ENCODE measurements at regions not wholly inside any gene's neighbourhood (a gene's known extent, or its start where the extent isn't known, plus 50 kb on each side); places are given as distances from the start of the nearest gene placed in this dataset.

DNA sequence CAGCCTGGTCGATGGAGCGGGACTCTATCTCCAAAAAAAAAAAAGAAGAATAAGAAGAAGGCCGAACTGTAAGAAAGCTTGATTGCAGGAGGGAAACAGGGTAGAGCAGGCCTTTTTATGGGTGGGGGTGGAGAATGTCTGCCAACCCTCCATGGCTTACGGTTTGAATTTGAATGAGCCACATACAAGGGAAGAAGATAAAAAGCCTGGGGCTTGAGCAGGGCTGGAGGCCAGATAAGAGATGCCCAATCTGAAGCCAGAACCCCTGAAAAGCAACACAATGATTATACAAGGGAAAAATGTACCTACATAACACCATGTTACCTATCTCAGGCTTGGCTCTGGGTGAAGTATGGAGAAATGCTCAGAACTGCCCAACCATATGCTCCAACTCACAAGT, 57.3 kb upstream of the TRIM2 start:
- no peak overlapping the region for H3K4me3 ChIP-seq (replicated peaks in 1 of 2; ENCODE audit: low read depth in 2 of 2, low read length in 2 of 2)
- TF ChIP-seq, protein P1, sequence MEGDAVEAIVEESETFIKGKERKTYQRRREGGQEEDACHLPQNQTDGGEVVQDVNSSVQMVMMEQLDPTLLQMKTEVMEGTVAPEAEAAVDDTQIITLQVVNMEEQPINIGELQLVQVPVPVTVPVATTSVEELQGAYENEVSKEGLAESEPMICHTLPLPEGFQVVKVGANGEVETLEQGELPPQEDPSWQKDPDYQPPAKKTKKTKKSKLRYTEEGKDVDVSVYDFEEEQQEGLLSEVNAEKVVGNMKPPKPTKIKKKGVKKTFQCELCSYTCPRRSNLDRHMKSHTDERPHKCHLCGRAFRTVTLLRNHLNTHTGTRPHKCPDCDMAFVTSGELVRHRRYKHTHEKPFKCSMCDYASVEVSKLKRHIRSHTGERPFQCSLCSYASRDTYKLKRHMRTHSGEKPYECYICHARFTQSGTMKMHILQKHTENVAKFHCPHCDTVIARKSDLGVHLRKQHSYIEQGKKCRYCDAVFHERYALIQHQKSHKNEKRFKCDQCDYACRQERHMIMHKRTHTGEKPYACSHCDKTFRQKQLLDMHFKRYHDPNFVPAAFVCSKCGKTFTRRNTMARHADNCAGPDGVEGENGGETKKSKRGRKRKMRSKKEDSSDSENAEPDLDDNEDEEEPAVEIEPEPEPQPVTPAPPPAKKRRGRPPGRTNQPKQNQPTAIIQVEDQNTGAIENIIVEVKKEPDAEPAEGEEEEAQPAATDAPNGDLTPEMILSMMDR (IDR thresholded peaks at IDR 0.05; ENCODE audit: low read depth, low read length) = no peak
- no peak for DNase-seq (ENCODE audit: low read depth in 2 of 2)

DNA sequence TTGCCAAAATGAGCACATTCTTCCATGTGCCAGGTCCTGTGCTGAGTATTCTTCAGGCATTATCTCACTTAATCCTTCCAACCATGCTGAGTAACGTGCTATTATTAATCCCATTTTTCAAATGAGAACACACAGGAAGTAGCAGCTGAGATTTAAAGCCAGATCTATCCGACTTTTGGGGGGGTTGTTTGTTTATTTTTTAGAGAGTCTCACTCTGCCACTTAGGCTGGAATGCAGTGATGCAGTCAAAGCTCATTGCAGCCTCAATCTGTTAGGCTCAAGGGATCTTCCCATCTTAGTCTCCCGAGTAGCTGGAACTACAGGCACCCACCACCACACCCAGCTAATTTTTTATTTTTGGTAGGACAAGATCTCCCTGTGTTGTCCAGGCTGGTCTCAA, 55.5 kb upstream of the TRIM2 start:
- DNase-seq (ENCODE audit: low read depth in 2 of 2) = no peak
- TF ChIP-seq, protein P1 (IDR thresholded peaks at IDR 0.05; ENCODE audit: low read depth, low read length) = no peak
- no peak overlapping the region for H3K4me3 ChIP-seq (replicated peaks in 1 of 2; ENCODE audit: low read depth in 2 of 2, low read length in 2 of 2)

DNA sequence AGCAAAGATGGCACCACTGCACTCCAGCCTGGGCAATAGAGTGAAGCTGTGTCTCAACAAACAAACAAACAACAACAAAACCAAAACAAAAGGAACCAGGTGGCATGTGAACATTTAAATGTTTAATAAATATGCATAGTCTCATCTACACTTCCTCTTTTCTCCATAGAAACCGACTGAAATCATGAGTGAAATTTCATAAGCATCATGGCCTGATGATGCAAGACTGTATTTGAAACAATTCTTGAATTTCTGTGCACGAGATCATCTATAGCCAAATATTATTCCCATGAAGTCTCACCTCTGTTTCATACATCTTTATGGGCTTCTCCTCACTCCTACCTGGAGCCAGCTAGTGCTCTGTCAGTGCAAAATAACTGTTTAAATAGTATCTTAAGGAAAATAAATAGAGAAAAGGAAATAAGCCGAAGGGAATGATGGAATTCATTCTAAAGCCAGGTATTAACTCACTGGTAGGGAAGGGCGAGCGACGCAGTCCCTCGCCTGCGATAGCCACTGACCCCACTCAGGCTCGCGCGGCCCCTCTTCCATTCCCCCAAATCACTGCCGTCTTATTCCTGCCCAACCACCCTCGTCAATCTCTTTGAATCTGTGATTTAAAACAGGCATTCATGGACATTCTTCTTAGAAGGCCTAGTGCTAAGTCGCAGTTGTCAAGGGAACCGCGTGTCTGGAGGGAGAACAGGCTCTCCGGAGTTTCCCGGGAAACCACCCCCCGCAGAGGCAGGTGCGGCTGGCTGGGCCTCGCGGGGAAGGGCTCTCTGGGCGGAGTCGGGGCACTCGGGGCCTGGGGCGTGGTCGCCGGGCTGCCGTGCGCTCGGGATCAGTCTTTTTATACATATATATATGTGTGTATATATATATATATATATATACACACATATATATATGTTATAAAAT, 52.4 kb upstream of the TRIM2 start:
- TF ChIP-seq, protein P1 (IDR thresholded peaks at IDR 0.05; ENCODE audit: low read depth, low read length) = no peak
- H3K4me3 ChIP-seq (replicated peaks in 1 of 2; ENCODE audit: low read depth in 2 of 2, low read length in 2 of 2) = no peak overlapping the region
- DNase-seq (ENCODE audit: low read depth in 2 of 2) = peak; percentile 34 to 40

DNA sequence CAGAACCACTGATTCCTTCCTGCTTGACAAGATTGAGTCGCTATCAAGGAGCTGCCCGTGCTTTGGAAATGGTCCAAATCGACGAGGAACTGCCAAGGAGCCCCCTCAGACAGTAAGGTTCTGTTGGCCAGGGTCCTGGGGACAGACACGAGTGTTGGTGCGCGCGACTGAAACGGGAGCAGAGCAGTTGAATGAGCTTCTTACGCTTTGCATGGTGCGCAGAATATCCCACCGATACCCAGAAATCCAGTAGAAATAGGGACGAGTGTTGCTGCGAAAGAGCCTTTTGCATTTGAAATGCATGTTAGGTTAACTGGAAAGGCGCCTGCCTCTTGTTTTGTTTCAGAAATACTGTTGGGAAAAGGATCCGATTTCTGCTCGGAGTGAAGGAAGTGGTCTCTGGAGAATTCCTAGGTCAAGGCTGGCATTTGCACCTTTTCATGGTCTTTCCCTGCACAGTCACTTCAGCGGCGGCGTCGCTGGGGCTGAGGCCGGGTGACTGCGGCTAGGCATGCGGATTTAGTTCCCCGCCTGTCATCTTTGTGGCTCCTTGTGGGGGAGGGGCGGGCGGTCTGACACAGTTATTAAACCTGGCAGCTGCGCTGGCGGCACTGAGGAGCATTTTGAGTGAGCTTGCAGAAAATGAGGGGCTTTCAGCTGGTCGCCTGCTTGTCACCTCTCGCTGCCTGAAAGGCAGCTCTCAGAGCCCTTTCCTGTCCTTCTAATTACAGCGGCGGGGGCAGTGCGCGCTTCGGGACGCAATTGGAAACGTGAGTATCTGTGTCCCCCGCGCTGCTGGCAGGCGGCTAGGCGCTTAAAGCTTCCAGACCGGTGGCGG, 51.5 kb upstream of the TRIM2 start:
- DNase-seq (ENCODE audit: low read depth in 2 of 2) = peak; percentile 22 to 39

DNA sequence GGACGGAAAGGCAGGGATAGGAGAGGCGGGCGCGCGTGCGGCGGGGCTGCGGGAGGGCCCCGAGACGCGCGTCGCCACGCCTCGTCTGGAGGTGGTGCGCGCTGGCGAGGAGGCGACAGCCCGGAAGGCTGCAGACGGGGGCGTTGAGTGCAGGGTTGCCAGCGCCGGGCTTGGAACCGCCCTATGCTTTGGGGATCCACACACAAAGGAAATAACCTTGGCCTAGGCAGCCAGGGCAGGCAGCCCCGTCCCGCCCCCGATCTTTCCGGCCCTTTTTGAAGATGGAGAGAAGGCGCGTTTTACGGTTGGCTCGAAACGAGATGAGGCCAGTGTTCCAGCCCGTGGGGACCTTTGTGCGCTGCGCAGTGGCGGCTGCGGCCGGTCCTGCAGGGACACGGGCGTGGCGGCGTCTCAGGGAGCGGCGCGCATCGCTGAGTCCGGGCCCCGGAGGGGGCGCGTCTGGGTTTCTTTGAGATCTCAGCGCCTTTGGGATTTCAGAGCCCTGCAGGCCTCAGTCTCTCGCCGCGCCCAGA, 50.8 kb upstream of the TRIM2 start:
- peak; percentile 18 to 33 for DNase-seq (ENCODE audit: low read depth in 2 of 2)

More for the DNA sequence above, 51.5 kb upstream of the TRIM2 start:
- TF ChIP-seq, protein P1 (IDR thresholded peaks at IDR 0.05; ENCODE audit: low read depth, low read length) = no peak
- peak overlapping the region; percentile 54 to 61 for H3K4me3 ChIP-seq (replicated peaks in 1 of 2; ENCODE audit: low read depth in 2 of 2, low read length in 2 of 2)

More for the DNA sequence above, 50.8 kb upstream of the TRIM2 start:
- TF ChIP-seq, protein P1 (IDR thresholded peaks at IDR 0.05; ENCODE audit: low read depth, low read length) = no peak
- H3K4me3 ChIP-seq (replicated peaks in 1 of 2; ENCODE audit: low read depth in 2 of 2, low read length in 2 of 2) = peak overlapping the region; percentile 54 to 61
